Endothelial cell of hepatic sinusoid (primary cell): ENCODE measurements at regions not wholly inside any gene's neighbourhood (a gene's known extent, or its start where the extent isn't known, plus 50 kb on each side); places are given as distances from the start of the nearest gene placed in this dataset.

ENCODE experiments used
- in situ Hi-C: cut with HindIII; loops from 2 replicates; pipeline ENCODE4 v1.10.0; 2017; ENCODE audit warnings: low sequenced_read_pairs

DNA sequence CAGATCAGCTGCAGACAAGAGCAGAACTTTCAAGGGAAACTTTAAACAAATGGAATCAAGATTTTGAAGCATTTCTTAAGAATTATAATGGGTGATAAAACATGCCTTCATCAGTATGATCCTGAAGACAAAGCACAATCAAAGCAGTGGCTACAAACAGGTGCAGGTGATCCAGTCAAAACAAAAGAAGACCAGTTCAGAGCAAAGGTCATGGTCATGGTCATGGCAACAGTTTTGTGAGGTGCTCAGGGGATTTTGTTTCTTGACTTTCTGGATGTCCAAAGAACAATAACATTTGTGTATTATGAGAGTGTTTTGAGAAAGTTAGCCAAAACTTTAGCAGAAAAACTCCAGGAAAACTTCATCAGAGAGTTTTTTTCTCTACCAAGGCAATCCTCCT, 681.7 kb upstream of the PTBP2 start:
- in situ Hi-C loops = no loop called here

GRCh38 chr1:96041470-96041869, 680.1 kb upstream of the PTBP2 start:
- in situ Hi-C loops = no loop called here

- in situ Hi-C loops = no loop called here
These were observed 672.9 kb upstream of the PTBP2 start for GRCh38 chr1:96048572-96049212.

DNA sequence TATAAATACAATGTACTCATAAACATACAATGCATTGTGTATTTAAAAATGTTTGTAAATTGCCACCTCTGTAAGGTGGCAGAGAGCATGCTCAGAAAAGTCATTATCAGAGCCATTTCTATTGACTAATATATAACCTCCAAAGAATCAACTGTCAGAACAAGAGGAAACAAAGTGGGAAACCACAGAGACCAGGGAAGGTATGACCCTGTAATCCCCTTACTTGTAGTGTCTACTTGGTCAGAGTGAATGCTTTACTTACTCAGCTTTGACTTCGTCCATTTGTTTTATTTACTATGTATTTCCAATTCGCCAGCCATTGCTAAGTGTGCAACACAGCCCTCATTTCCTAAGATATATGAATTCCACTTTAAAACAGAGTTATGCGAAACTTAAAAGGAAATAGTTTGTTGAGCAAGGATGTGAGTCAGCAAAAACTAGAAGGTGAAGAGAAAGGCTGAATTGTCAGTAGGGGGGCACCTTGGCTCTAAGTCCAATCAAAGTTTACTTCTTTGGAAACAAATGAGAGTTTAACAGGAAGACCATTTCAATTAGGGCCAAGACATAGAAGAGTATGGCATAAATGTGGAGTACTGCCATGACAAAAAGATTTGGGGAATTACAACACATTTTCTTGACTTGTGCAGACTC, 671.7 kb upstream of the PTBP2 start:
- in situ Hi-C loops = no loop called here

DNA sequence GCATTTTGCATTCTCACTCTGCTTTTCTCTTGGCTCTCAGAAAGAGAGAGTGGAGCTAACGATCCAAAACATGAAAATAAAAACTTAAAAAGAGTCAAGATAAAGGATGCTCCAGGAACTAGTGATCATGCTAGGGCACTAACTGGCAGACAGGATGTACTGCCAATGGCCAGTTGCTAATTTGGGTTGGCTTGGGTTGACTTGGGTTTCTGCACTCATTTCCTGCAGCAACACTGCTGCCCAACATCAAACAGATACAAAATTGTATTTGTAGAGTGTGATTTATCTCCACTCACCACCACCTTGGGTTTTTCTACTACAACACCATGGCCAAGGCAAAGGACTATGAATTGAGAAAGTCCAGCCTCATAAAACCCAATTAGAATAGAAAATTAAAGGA, 662.3 kb upstream of the PTBP2 start:
- in situ Hi-C loops = no loop called here

DNA sequence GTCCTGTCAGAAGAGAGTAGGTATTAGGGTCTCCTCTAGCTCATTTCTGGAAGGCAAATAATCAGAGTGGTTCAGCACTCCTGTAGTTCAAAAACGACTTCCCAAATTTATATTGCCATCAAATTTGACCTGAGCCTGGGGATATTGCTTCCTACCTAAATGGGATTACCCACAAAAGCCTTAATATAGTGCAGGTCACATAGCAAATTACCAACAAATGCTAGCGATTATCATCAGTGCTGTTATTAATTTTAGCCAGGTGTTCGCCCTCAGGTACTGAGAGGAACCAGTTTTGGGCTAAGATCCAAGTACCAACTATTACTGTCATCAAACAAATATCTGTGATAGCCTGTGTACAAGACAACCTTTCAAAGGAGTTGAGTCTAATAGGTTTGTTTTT, 661.8 kb upstream of the PTBP2 start:
- in situ Hi-C loops = no loop called here

DNA sequence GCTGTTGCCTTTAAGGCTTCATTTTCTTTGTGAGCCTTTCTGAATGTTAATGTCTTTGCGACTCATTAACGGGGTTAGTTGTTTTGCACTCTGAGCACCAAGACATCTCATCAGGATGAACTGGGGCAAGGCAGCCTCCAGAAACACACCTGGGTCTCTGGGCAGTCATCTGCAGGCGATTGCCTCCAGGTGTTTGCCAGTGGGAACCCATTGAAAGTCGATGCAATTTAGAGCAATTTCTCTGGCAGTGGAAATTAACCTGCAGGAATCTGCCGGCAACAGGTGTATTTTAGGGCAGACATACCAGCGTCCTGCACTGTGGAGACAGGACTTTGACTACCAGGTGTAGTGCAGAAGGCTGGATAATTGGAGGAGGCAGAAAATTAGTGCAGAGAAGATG, 661.0 kb upstream of the PTBP2 start:
- in situ Hi-C loops = no loop called here

DNA sequence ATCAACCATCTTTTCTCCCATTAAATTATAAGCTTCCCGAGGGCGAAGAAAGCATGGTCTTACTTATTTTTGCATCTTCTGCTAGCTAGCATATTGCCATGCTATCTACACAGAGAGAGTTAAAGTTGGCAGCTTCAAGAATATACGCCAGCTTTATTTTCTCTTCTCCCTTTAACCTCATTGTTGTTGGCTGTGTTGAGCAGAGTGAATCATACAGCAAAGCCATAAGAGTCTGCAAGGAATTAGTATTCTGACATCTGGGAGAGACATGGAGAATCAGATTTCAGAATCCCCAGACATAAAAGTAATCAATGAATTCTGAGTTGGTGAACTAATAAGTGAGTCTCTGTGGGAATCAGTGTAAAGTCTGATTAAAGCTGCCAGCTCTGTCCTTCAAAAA, 649.6 kb upstream of the PTBP2 start:
- in situ Hi-C loops = no loop called here

GRCh38 chr1:96073100-96073499, 648.5 kb upstream of the PTBP2 start:
- in situ Hi-C loops = no loop called here

GRCh38 chr1:96074422-96074821, 647.2 kb upstream of the PTBP2 start:
- in situ Hi-C loops = no loop called here

DNA sequence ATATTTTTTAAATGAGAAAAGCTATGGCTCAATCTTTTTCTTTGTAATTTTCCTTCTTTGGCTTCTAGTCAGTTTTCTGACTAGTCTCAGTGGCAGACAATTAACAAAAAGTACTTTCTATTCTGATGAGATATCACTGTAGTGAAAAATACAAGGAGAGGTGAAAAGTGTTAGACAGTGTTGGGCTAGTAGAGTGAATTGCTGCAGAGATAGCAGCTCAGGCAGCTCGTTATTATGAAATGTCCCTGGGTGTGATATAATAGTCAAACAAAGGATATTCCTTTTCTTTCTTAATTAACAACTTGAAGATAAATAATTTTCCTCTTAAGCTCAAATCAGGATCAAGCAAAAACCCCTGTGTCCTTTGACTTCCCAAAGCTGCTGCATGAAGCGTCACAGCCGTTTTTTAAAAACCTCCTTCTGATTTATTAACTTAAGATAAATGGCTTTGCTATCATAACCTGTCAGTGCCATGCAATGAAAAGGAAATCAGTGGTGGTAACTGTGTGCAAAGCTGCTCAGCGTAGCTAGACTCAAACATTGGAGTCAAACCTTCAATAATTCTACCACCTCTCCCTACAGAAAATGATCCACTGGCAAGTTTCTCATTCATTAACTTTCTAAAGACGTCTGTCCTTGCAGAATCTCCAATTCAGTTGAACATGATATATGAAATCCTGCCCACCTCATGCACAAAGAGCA, 646.6 kb upstream of the PTBP2 start:
- in situ Hi-C loops = no loop called here

DNA sequence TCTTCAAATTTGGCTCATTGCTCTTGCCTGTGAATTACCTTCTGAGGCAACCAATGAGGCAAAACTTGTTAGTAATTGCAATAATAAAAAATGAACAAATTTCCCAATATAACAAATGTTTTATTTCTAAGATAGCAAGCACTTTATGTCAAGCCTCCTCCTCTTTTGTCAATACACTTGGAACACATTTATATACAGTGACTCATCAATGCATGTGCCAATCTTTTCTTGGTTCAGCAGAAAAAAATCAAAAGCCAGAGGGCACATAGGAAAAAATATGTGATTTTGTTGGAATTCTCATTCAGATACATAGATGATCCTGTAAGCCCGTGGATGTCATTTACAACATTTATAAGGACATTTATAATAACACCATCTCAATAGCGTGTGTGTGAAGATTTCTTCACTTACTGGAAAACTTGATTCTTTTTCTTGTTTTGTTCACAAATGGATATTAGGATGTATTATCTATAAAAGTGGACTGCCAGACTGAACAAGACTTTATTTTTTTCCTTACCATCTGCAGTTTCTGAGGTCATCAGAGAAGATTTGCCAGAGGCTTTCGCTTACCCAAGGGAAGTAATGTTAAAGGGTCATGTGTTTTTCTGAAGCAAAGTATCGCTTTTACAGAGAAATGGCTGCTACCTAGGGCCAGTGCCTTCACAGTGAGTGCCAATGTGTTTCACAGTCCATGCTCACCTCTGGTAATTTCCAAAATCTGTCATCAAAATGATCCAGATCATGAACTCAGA, 645.7 kb upstream of the PTBP2 start:
- in situ Hi-C loops = no loop called here

DNA sequence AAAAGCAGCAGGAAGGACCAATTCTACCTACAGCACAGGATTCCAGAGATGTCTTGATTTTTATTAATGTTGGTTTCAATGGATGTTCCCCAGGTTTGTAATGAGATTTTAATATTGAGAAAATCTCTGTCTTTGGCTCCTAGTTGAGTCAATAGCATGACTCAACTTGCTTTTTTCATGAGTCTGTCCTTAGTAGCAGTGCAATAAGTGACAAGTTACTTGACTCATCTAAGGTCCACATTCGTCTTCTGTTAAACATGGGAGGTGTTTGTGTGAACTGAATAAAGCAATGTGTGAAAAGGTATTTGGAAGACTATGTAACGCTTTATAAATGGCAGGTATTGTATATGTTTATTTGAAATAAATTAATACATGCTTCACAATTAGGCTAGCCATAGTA, 645.0 kb upstream of the PTBP2 start:
- in situ Hi-C loops = no loop called here

DNA sequence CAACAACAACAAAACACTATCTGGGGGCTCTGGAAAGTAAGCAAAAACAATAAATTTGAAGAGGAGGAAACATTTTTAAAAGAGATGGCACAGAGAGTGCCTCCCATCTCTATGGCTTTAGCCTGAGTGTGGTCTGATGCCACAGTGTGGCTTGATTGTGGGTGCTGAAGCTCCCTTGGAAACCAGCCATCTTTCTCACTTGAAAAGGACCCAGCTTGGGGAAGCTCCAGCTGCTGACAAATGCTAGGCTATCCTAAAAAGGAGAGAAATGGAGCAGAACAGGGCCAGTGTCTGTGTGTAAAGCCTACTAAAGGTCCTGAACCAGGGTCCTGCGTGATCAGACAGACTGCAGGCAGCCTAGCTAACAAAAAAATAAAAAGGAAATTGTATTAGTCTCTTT, 642.0 kb upstream of the PTBP2 start:
- in situ Hi-C loops = no loop called here

- in situ Hi-C loops = no loop called here
These were observed 640.7 kb upstream of the PTBP2 start for GRCh38 chr1:96080925-96081324.

- in situ Hi-C loops = no loop called here
These were observed 633.9 kb upstream of the PTBP2 start for GRCh38 chr1:96087719-96088118.

GRCh38 chr1:96090134-96090533, 631.5 kb upstream of the PTBP2 start:
- in situ Hi-C loops = no loop called here

- in situ Hi-C loops = no loop called here
These were observed 625.6 kb upstream of the PTBP2 start for GRCh38 chr1:96095849-96096612.

GRCh38 chr1:96096613-96097321, 624.8 kb upstream of the PTBP2 start:
- in situ Hi-C loops = no loop called here

DNA sequence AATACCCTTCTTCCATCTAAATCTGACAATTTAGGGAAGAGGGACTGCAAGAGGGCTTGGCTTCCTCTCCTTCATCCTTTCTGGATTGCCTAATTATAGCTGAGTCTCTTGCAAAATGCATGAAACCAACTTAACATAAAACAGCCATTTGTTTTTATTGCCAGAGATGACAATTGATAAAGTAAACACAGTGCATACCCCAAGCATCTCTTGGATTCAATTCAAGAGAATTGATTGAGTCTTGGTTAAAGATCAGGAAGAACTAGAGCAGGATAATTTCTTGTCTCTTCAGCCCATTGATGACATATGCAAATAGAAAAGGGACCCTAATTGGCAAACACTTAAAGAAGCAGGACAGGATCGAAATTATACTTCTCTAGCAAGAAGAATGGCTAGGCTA, 617.1 kb upstream of the PTBP2 start:
- in situ Hi-C loops = no loop called here
